NCI-H446 treated with DMSO at 0.1 percent for 48 hours (cell line): ENCODE measurements at regions not wholly inside any gene's neighbourhood (a gene's known extent, or its start where the extent isn't known, plus 50 kb on each side); places are given as distances from the start of the nearest gene placed in this dataset.

Experiments used
- DNase-seq: peaks from one replicate; lab custom pipeline; 2025; lab: John Stamatoyannopoulos, UW

- no peak for DNase-seq
Measured at GRCh38 chr5:58069016-58069705, 390.7 kb downstream of the PLK2 start.

DNA sequence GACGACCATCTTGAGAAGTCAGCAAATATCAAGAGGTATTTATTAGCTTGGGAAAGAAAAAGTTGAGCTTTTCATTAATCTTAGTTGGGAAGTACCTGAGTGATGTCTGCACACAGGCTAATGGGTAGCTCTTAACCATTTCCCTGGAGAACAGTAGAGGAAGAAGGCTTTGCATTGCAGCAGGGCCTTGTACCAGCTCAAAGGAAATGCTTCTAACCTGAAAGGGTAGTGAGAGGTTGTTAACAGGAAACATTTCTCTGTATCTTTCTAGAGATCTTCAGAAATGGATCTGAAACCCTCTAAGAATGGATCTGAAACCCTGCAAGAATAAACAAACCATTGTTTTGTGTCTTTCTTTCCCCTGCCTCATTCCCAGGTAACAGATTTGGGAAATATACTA lies 393.3 kb downstream of the PLK2 start:
- DNase-seq, result no peak

DNA sequence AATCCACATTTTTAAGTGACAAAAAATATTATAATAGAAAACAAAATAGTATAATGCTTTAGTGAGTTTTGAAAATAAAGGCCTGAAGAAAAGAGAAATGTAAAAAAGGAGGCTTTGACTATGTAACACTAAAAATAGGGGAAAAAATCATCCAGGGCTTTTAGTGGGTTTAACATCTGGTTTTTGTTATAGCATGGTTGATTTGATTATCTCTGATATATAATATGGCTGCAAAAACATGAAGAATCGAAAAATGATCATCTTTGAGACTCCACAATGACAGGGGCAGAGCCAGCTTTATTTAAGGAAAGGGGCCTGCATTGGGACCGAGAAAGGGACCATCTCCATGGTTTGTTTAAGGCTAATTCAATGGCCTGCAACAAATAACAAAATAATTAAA lies 393.8 kb downstream of the PLK2 start:
- no peak for DNase-seq

GRCh38 chr5:58064801-58065200 lies 395.1 kb downstream of the PLK2 start:
- no peak for DNase-seq

DNA sequence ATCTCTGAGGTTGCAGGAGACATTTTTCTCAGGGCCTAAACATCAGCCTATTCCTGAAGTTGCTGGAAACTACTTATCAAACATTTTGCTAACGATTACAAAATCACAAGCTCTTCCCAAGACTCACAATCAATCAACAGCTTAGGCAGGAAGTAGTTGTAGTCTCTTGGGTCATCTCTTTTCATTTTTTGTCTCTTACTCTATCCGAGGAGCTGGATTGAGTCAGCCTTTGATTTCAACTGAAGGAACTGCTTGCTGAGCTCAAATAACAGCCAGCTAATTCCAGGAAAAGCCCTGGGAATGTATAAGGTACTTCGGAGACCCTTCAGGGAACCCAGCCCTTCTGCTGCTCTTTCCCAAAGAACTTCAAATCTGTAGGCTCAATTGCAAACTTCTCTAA lies 398.9 kb downstream of the PLK2 start:
- DNase-seq, result no peak

DNA sequence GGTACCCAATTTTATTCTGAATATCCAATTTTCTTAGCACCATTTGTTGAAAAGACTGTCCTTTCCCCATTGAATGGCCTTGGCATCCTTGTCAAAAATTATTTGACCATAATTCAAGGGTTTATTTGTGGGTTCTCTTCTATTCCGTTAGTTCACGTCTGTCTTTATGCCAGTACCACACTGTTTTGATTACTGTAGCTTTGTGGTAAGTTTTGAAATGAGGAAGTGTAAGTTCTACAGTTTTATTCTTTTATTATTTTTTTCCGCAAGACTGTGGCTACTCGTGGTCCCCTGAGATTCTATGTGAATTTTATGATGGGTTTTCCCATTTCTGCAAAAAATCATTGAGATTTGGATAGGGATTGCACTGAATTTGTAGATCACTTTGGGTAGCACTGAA lies 402.6 kb downstream of the PLK2 start:
- DNase-seq, result no peak

- DNase-seq, result no peak
Measured at GRCh38 chr5:58056546-58056945, 403.3 kb downstream of the PLK2 start.

DNA sequence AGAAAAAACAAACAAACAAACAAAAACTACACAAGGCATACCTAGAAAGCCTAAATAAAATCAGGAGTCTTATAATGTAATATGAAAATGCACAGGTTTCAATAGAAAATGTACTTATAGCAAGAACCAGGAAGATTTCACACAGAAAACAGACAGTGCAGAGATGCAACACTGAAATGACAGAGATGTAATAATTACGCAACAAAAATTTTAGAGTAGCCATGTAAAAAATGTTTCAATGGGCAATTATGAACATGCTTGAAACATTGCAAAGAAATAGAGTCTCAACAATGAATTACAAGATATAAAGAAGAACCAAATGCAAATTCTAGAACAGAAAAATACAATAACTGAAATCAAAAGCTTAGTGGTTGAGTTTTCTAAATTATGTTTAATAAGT lies 405.9 kb downstream of the PLK2 start:
- no peak for DNase-seq

DNA sequence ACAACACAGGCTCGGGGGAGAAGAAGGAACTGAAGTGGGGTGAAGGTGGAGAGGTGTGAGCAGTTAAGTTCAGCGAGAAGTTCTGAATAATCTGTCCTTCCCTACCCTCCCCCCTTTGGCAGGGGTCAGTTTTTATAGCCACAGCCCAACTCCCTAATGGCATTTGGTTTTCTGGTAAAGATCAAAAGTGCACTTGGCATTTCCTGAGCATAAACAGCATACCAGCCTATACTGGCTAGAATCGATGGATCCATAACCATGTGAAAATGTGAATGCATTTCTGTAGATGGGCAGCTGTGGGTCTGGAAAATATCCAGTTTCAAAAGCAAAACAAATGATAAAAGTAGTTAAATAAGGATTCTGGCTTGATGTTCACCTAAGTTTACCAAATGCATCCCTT lies 410.9 kb downstream of the PLK2 start:
- DNase-seq, result no peak

GRCh38 chr5:58048185-58048925 lies 411.5 kb downstream of the PLK2 start:
- DNase-seq, result no peak

DNA sequence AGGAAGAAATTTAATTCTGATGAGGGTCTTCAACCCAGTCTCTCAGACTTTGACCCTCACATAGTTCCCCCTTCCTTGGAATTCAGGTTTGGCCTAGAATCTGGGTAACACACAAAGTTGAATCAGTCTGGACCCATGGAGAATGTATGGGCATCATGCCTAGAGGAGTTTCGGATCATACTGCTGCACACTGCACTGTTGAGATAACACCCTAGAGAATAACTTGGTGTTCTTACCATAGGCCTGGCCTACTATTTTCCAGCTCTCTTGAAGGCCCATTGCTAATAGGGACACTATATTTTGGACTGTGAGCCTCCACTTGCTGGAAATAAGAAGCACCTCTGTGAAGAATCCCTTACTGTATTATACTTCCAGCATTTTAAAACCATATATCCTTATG lies 413.5 kb downstream of the PLK2 start:
- no peak for DNase-seq

GRCh38 chr5:58044166-58044565 lies 415.7 kb downstream of the PLK2 start:
- no peak for DNase-seq

DNA sequence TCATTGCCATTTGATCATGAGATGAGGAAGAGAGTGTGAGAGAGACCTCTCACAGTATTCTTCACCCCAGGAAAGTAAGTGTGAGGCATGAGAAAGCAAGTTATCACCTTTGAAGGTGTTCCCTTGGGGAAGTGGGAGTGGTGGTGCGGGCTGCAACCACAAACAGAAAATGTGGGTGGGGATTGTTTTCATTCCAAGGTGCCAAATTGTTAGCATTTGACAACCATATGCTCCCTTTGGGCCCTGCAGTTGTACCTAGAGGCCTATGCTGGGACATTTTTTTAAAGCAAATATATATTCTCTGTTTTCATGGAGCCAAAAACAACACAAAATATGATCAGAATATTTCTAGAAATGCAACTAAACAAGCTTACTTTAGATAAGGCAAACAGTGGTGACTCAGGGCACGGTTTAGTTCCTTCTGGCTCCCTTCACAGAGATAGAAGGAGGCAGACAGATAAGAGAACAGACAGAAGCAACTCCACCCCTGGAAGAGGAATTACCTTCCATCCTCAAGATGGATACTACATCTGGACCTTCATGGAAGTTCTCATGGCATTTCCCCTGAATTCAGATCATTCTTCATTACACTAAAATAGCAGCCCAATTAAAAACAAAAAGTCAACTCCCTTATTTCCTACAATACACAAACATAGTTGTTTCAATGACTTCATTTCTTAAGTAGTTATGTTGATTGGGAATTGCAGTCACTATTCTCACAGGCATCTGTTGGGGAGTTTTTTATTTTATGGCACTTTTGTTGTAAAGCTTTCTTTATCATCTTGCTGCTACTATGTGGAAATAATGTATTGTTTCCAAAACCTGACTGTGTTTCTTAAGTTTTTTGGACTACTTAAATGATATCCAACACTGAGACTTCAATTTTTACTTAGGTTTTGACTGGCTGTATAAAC lies 416.6 kb downstream of the PLK2 start:
- no peak for DNase-seq

GRCh38 chr5:58041884-58042283 lies 418.0 kb downstream of the PLK2 start:
- no peak for DNase-seq

DNA sequence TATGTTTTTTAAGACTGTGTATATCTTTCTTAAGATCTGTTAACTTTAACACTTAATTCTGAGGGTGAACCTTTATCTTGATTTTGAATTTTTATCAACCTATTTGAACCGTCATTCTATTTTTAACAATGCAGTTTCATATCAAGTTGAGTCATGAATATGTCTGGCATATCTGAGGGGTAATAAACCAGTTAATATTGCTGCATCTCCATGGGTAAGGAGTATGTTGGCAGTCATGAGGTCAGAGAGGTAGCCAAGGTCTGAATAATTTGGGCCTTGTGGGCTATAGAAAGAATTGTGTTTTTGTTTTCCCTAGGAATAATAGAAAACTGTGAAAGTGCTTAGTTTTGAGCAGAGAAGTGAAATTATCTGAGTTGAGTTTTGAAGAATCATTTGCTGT lies 419.0 kb downstream of the PLK2 start:
- no peak for DNase-seq

DNA sequence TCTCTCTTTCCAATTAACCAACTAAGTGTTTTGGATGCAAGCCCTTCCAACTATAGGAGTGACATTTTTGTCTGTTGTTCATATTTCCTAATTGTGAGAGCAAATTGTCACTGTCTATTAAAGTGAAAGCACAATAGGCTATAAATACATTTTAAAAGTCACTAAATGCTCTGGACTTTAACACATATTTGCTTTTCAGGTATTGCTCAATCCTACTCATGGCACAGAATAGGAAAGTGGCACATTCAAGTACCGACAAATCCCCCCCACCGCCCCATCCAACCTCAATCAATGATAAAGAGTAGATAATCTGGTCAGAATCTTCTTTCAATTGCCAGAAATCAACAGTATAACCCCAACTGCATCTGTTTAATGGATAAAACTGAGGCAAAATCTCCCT lies 419.8 kb downstream of the PLK2 start:
- DNase-seq, result no peak

GRCh38 chr5:58037899-58038298 lies 422.0 kb downstream of the PLK2 start:
- DNase-seq, result no peak

DNA sequence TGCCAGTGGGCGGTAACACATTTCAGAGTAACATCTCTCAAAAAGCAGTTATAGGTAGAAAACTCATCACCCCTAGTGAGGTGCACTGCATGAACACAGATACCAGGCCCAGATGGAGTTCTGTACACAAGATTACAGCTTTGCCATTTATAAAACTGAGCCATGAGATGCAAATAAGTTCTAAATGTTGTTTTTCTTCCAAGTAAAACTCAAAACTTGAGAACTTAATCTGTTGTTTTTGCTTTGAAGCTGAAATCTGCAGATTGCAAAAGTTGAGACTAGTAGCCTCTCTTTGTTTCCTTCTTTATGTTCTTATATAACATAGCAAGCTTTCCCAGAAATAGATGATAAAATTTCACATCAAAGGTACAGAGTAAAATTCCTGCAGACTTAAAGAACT lies 434.1 kb downstream of the PLK2 start:
- no peak for DNase-seq

GRCh38 chr5:58024151-58024550 lies 435.7 kb downstream of the PLK2 start:
- DNase-seq, result no peak

DNA sequence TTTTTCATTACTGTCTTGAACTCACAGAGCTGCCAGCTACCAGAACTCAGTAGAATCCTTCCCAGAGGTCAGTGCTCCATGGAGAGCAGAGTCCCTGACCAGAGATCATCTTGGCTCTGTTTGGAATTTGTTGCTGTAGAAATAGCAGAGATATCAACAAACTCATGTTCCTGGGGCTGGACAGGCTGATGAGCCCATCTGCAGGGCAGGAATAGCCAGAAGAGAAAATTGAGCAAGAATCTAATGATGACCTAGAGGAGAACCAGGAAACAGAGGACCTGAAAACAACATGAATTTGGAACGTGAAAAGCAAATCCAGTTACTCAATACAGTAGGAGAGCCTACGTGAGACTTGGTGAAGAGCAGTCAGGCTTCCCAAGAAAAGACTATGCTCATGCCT lies 437.8 kb downstream of the PLK2 start:
- no peak for DNase-seq

- DNase-seq, result no peak
Measured at GRCh38 chr5:58021466-58021865, 438.4 kb downstream of the PLK2 start.

DNA sequence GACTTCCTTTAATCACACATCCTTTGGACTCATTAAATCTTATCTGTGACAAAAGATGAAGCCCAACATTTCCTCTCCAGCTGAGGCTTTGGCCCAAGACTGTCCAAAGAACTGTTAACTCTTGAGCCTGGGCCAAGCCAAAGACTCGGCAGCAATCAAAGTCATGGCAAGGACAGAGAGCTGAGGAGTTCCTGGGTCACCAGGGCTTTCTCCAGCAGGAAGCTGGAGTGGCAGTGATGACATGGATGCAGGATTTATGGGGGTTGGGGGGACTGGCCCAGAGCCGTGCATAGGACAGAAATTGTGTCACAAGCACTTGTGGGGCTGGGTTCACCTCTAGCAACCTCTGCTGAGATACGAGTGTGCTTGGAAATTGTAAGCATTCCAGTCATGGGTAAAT lies 440.3 kb downstream of the PLK2 start:
- DNase-seq, result no peak

GRCh38 chr5:58018016-58018415 lies 441.9 kb downstream of the PLK2 start:
- DNase-seq, result no peak
